H9 (cell line): ENCODE measurements at regions not wholly inside any gene's neighbourhood (a gene's known extent, or its start where the extent isn't known, plus 50 kb on each side); places are given as distances from the start of the nearest gene placed in this dataset.

Experiments used
- DNase-seq: peaks from one replicate; pipeline ENCODE4 v3.0.0-alpha.2; 2017
- H2AFZ ChIP-seq: one replicate; pipeline ENCODE4 v1.6.1; 2013; ENCODE audit warnings: mild to moderate bottlenecking, low read length, control low read depth, moderate library complexity
- H2AK5ac ChIP-seq: 2 replicates; pipeline ENCODE4 v1.6.1; 2013; ENCODE audit warnings: low read length, control low read depth, mixed read lengths; ENCODE audit not compliant: insufficient read length
- H2BK120ac ChIP-seq: one replicate; pipeline ENCODE4 v1.6.1; 2013; ENCODE audit warnings: low read depth, mild to moderate bottlenecking, low read length, control low read depth, inconsistent platforms; ENCODE audit not compliant: poor library complexity, severe bottlenecking
- H2BK12ac ChIP-seq: 2 replicates; pipeline ENCODE4 v1.6.1; 2013; ENCODE audit warnings: low read length, control low read depth, mixed read lengths, low read depth; ENCODE audit not compliant: insufficient read length
- H2BK15ac ChIP-seq: 2 replicates; pipeline ENCODE4 v1.6.1; 2013; ENCODE audit warnings: low read depth, low read length, control low read depth
- H2BK20ac ChIP-seq: one replicate; pipeline ENCODE4 v1.6.1; 2013; ENCODE audit warnings: low read depth, mild to moderate bottlenecking, low read length, control low read depth, inconsistent platforms; ENCODE audit not compliant: poor library complexity, severe bottlenecking
- H2BK5ac ChIP-seq: 2 replicates; pipeline ENCODE4 v1.6.1; 2013; ENCODE audit warnings: low read length, control low read depth, mixed read lengths; ENCODE audit not compliant: insufficient read length
- H3K14ac ChIP-seq: 2 replicates; pipeline ENCODE4 v1.6.1; 2013; ENCODE audit warnings: low read length, control low read depth; ENCODE audit not compliant: insufficient read depth
- H3K18ac ChIP-seq: 2 replicates; pipeline ENCODE4 v1.6.1; 2013; ENCODE audit warnings: low read depth, mild to moderate bottlenecking, mixed read lengths, low read length, control low read depth; ENCODE audit not compliant: insufficient read length
- H3K23ac ChIP-seq: 2 replicates; pipeline ENCODE4 v1.6.1; 2013; ENCODE audit warnings: low read length, control low read depth, mixed read lengths, low read depth; ENCODE audit not compliant: insufficient read length
- H3K23me2 ChIP-seq: 2 replicates; pipeline ENCODE4 v1.6.1; 2013; ENCODE audit warnings: low read depth, mild to moderate bottlenecking, mixed read lengths, low read length, control low read depth; ENCODE audit not compliant: insufficient read length, poor library complexity, severe bottlenecking
- H3K27ac ChIP-seq: 2 replicates; pipeline ENCODE4 v1.5.1; 2013; ENCODE audit warnings: low read length, control low read depth, mixed read lengths, low read depth; ENCODE audit not compliant: insufficient read length
- H3K27me3 ChIP-seq: 2 replicates; pipeline ENCODE4 v1.6.1; 2013; ENCODE audit warnings: low read length, control low read depth, inconsistent platforms; ENCODE audit not compliant: insufficient read depth
- H3K4ac ChIP-seq: 2 replicates; pipeline ENCODE4 v1.6.1; 2013; ENCODE audit warnings: low read depth, mild to moderate bottlenecking, control low read depth, inconsistent platforms, low read length, moderate library complexity
- H3K4me1 ChIP-seq: 2 replicates; pipeline ENCODE4 v1.6.1; 2013; ENCODE audit warnings: low read length, control low read depth, inconsistent platforms; ENCODE audit not compliant: insufficient read depth
- H3K4me2 ChIP-seq: 2 replicates; pipeline ENCODE4 v1.6.1; 2013; ENCODE audit warnings: low read length, control low read depth, mixed read lengths; ENCODE audit not compliant: insufficient read length, insufficient read depth
- H3K56ac ChIP-seq: 2 replicates; pipeline ENCODE4 v1.6.1; 2013; ENCODE audit warnings: low read depth, mild to moderate bottlenecking, mixed read lengths, low read length, control low read depth; ENCODE audit not compliant: insufficient read length
- H3K79me1 ChIP-seq: 2 replicates; pipeline ENCODE4 v1.6.1; 2013; ENCODE audit warnings: low read depth, mild to moderate bottlenecking, moderate library complexity, low read length, control low read depth, inconsistent platforms; ENCODE audit not compliant: insufficient read depth, poor library complexity, severe bottlenecking
- H3K79me2 ChIP-seq: 2 replicates; pipeline ENCODE4 v1.6.1; 2013; ENCODE audit warnings: low read length, control low read depth, inconsistent platforms; ENCODE audit not compliant: insufficient read depth
- H3K9ac ChIP-seq: 2 replicates; pipeline ENCODE4 v1.6.1; 2013; ENCODE audit warnings: low read length, control low read depth, mixed read lengths; ENCODE audit not compliant: insufficient read length; ENCODE audit errors: extremely low read depth
- H3K9me3 ChIP-seq: one replicate; pipeline ENCODE4 v1.6.1; 2013; ENCODE audit warnings: low read depth, low read length, inconsistent platforms; ENCODE audit not compliant: control insufficient read depth
- H3T11ph ChIP-seq: one replicate; pipeline ENCODE4 v1.6.1; 2013; ENCODE audit warnings: mild to moderate bottlenecking, low read length, control low read depth, inconsistent platforms
- H4K20me1 ChIP-seq: one replicate; pipeline ENCODE4 v1.6.1; 2013; ENCODE audit not compliant: control insufficient read depth, insufficient read length, insufficient read depth
- H4K5ac ChIP-seq: 2 replicates; pipeline ENCODE4 v1.6.1; 2013; ENCODE audit warnings: low read depth, mild to moderate bottlenecking, mixed read lengths, low read length, control low read depth; ENCODE audit not compliant: insufficient read length
- H4K8ac ChIP-seq: replicated peaks from 2 replicates; pipeline ENCODE4 v1.6.1; 2013; ENCODE audit warnings: low read length, control low read depth, mixed read lengths, low read depth; ENCODE audit not compliant: insufficient read length
- H4K91ac ChIP-seq: 2 replicates; pipeline ENCODE4 v1.6.1; 2013; ENCODE audit warnings: low read depth, mild to moderate bottlenecking, moderate library complexity, mixed read lengths, low read length, control low read depth; ENCODE audit not compliant: insufficient read length
- H3K27ac Mint-ChIP-seq, 3 experiments: 2 replicates in 2 of 3; 3 replicates in 1 of 3; pipeline ENCODE4 v1.8.0; 2020 to 2021; ENCODE audit warnings: mixed read lengths in 3 of 3, mild to moderate bottlenecking in 1 of 3, moderate library complexity in 1 of 3
- H3K27me3 Mint-ChIP-seq: 2 replicates; pipeline ENCODE4 v1.8.0; 2021; ENCODE audit warnings: low read depth, mild to moderate bottlenecking, moderate library complexity, mixed read lengths
- H3K36me3 Mint-ChIP-seq, 3 experiments: 2 replicates in 2 of 3; 3 replicates in 1 of 3; pipeline ENCODE4 v1.8.0; 2020 to 2021; ENCODE audit warnings: low read depth in 3 of 3, mixed read lengths in 3 of 3; ENCODE audit not compliant: insufficient read depth in 1 of 3
- H3K4me1 Mint-ChIP-seq, 2 experiments: 2 replicates each; pipeline ENCODE4 v1.8.0; 2020; ENCODE audit warnings: mixed read lengths in 2 of 2
- H3K4me3 Mint-ChIP-seq, 2 experiments: 2 replicates in 1 of 2; 3 replicates in 1 of 2; pipeline ENCODE4 v1.8.0; 2020 to 2021; ENCODE audit warnings: mild to moderate bottlenecking in 2 of 2, mixed read lengths in 2 of 2, moderate library complexity in 1 of 2
- H3K9me3 Mint-ChIP-seq, 2 experiments: 2 replicates in 1 of 2; 3 replicates in 1 of 2; pipeline ENCODE4 v1.8.0; 2020; ENCODE audit warnings: mild to moderate bottlenecking in 2 of 2, mixed read lengths in 2 of 2, moderate library complexity in 1 of 2
- WGBS: extraction: QIAGEN DNeasy Blood & Tissue Kit; methylation state at CpG from one replicate; pipeline ENCODE4 v1.1.7; 2013; ENCODE audit warnings: missing lambda C conversion rate, low lambda C conversion rate, mixed read lengths; ENCODE audit not compliant: insufficient read length; ENCODE audit errors: extremely low coverage; 5-methylcytosine and 5-hydroxymethylcytosine counted together
- TF ChIP-seq, protein P1 (sequence below): fragments of 200-600 bp; sonication (generic); conservative IDR thresholded peaks from 3 replicates; pipeline ENCODE4 v1.8.0; 2021; ENCODE audit warnings: antibody characterized with exemption, mild to moderate bottlenecking

DNA sequence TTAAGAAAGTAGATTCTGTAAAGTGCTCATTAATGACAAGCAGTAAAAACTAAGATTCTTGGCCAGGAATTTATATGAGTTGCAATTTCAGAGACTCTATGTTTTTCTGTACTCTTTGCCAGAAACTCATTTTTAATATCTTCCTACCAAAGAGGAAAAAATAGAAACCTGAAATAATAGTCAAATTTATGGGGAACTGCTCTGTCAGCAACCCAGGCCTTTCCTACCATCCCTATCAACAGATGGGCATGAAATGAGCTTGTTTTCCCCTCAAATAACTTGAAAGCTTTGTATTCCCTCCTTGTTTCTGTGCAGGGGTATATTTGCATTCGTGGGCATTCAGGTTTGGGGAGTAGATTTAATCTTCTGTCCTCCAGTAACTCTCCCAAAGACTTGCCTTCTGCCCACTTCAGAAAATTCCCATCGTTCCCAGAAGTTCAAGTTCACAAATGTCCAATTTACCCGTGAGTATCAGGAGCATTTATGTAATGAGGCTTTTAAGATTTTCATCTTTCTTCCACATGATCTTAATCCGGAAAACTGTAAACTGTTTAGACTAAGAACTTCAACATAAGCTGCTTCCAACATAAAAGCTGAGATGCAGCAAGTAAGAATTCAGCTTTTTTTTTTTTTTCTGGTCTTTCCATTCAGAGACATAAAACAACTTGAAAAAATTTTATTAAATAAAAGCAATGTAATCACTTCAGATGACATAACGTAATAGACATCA is 363.1 kb downstream of the EFNB2 start:
- WGBS: no CpG with 5 or more reads among the region's 5 CpGs
- Histone ChIP-seq H3K4me2 (no peak overlapping the region), H3K79me1 (no peaks in the 10 kb centered on the region), H3K56ac (no peak overlapping the region), H3K23me2 (no peaks in the 10 kb centered on the region), H2BK20ac (no peak overlapping the region), H2BK120ac (no peak overlapping the region), H3K18ac (no peak overlapping the region), H4K5ac (no peak overlapping the region), H2BK12ac (no peak overlapping the region), H3K9me3 (no peaks in the 10 kb centered on the region), H2AFZ (no peak overlapping the region), H2BK15ac (no peak overlapping the region), H3K9ac (no peak overlapping the region), H3K4me1 (no peaks in the 10 kb centered on the region; the same call in 1 of the 2 replicates), H3T11ph (no peak overlapping the region), H3K27ac (no peak overlapping the region), H4K20me1 (no peaks in the 10 kb centered on the region), H3K4ac (no peak overlapping the region), H3K14ac (no peak overlapping the region), H2BK5ac (no peak overlapping the region), H3K27me3 (no peaks in the 10 kb centered on the region), H4K8ac (no peak overlapping the region), H3K79me2 (no peaks in the 10 kb centered on the region; the same call in 1 of the 2 replicates), H3K23ac (no peak overlapping the region), H4K91ac (no peak overlapping the region), H2AK5ac (no peak overlapping the region)
- H3K27me3 Mint-ChIP-seq: no peaks in the 10 kb centered on the region
- H3K4me3 Mint-ChIP-seq: no peak overlapping the region
- H3K4me1 Mint-ChIP-seq: peaks cover 7 to 8% of the 10 kb centered on the region in 2 experiments
- no peak overlapping the region for H3K27ac Mint-ChIP-seq
- no peaks in the 10 kb centered on the region for H3K9me3 Mint-ChIP-seq
- no peak for DNase-seq
- TF ChIP-seq, protein P1, sequence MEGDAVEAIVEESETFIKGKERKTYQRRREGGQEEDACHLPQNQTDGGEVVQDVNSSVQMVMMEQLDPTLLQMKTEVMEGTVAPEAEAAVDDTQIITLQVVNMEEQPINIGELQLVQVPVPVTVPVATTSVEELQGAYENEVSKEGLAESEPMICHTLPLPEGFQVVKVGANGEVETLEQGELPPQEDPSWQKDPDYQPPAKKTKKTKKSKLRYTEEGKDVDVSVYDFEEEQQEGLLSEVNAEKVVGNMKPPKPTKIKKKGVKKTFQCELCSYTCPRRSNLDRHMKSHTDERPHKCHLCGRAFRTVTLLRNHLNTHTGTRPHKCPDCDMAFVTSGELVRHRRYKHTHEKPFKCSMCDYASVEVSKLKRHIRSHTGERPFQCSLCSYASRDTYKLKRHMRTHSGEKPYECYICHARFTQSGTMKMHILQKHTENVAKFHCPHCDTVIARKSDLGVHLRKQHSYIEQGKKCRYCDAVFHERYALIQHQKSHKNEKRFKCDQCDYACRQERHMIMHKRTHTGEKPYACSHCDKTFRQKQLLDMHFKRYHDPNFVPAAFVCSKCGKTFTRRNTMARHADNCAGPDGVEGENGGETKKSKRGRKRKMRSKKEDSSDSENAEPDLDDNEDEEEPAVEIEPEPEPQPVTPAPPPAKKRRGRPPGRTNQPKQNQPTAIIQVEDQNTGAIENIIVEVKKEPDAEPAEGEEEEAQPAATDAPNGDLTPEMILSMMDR: no peak
- no peaks in the 10 kb centered on the region for H3K36me3 Mint-ChIP-seq
